ENCODE measurements at regions not wholly inside any gene's neighbourhood (a gene's known extent, or its start where the extent isn't known, plus 50 kb on each side); places are given as distances from the start of the nearest gene placed in this dataset.

DNA sequence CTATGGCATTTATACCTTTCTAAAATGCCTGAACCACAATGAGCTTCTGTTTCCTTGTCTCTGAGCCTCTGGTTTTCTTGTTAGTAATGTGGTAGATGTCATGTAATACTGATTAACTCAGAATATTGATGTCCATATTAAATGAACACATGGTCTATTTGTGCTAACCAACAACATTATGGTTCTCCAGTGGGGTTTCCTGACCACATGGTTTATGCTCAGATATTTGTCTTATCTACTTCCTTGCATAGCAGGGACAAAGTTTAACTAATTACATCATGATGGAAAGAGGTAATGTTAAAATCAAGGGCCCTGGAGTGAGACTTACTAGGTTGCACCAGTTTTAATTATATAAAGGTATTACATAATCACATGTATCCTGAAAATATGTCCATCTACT is 62.6 kb upstream of the SCN10A start:
- no peak for TF ChIP-seq EZH2phosphoT487 (IDR thresholded peaks at IDR 0.05; ENCODE audit: borderline replicate concordance)
- TF ChIP-seq, protein P1, sequence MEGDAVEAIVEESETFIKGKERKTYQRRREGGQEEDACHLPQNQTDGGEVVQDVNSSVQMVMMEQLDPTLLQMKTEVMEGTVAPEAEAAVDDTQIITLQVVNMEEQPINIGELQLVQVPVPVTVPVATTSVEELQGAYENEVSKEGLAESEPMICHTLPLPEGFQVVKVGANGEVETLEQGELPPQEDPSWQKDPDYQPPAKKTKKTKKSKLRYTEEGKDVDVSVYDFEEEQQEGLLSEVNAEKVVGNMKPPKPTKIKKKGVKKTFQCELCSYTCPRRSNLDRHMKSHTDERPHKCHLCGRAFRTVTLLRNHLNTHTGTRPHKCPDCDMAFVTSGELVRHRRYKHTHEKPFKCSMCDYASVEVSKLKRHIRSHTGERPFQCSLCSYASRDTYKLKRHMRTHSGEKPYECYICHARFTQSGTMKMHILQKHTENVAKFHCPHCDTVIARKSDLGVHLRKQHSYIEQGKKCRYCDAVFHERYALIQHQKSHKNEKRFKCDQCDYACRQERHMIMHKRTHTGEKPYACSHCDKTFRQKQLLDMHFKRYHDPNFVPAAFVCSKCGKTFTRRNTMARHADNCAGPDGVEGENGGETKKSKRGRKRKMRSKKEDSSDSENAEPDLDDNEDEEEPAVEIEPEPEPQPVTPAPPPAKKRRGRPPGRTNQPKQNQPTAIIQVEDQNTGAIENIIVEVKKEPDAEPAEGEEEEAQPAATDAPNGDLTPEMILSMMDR (conservative IDR thresholded peaks at IDR 0.05; ENCODE audit: low read length) = no peak
- H2AFZ ChIP-seq (ENCODE audit: low read length) = no peak overlapping the region
- H3K9me3 ChIP-seq (ENCODE audit: insufficient read depth, low read depth, low read length) = no peaks in the 10 kb centered on the region
- no peak overlapping the region for H3K9ac ChIP-seq (ENCODE audit: low read depth, low read length, poor library complexity, severe bottlenecking)
- H3K4me3 ChIP-seq (ENCODE audit: low read length, poor library complexity, severe bottlenecking) = no peak overlapping the region
- H3K4me1 ChIP-seq (ENCODE audit: insufficient read depth, low read length, poor library complexity, severe bottlenecking) = peaks cover 6% of the 10 kb centered on the region
- no peaks in the 10 kb centered on the region for H3K36me3 ChIP-seq (ENCODE audit: insufficient read depth, low read length)
- H4K20me1 ChIP-seq (ENCODE audit: insufficient read depth, low read length, poor library complexity, severe bottlenecking) = no peaks in the 10 kb centered on the region
- no peaks in the 10 kb centered on the region for H3K9me2 ChIP-seq (replicated peaks; ENCODE audit: low read depth, low read length)
- H3F3A ChIP-seq (ENCODE audit: low read depth) = no peaks in the 10 kb centered on the region
- no peak overlapping the region for H3K4me2 ChIP-seq (ENCODE audit: low read depth, low read length, poor library complexity, severe bottlenecking)
- H3K79me2 ChIP-seq (ENCODE audit: insufficient read depth, low read length) = no peaks in the 10 kb centered on the region
- H3K27me3 ChIP-seq (ENCODE audit: insufficient read depth, low read length, poor library complexity, severe bottlenecking) = no peaks in the 10 kb centered on the region

Data from Loucy (cell line).